OCI-LY7 (cell line): ENCODE measurements at regions not wholly inside any gene's neighbourhood (a gene's known extent, or its start where the extent isn't known, plus 50 kb on each side); places are given as distances from the start of the nearest gene placed in this dataset.

ENCODE experiments used
- EZH2phosphoT487 ChIP-seq: fragments of 200-600 bp; sonication (generic); IDR thresholded peaks from 2 replicates; pipeline ENCODE4 v1.6.1; 2018; ENCODE audit warnings: low read depth, borderline replicate concordance, mild to moderate bottlenecking, mixed run types, antibody characterized with exemption, low read length, moderate library complexity, mixed read lengths
- TF ChIP-seq, protein P1 (sequence below): fragments of 200-600 bp; sonication (generic); conservative IDR thresholded peaks from 2 replicates; pipeline ENCODE4 v1.5.1; 2014; ENCODE audit warnings: mild to moderate bottlenecking, antibody characterized with exemption, low read length, moderate library complexity, mixed read lengths

DNA sequence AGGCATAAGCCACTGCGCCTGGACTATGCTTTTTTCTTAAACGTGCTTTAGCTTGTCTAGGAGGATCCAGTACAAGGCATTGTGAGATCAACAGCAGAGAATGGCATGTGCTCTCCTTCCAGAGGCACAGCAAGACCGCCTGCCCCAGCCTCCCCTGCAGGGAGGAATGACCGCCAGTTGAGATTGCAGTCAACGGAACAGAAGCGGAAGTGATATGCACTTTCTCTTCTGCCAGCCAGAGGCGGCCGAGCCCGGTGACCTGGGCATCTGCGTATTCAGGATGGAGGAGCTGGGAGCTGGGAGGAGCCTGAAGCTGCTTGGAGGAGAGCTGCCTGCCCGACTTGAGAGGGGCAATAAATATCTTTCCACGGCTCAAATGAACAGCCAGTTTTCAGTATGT lies 243.0 kb downstream of the CTTN start:
- TF ChIP-seq, protein P1, sequence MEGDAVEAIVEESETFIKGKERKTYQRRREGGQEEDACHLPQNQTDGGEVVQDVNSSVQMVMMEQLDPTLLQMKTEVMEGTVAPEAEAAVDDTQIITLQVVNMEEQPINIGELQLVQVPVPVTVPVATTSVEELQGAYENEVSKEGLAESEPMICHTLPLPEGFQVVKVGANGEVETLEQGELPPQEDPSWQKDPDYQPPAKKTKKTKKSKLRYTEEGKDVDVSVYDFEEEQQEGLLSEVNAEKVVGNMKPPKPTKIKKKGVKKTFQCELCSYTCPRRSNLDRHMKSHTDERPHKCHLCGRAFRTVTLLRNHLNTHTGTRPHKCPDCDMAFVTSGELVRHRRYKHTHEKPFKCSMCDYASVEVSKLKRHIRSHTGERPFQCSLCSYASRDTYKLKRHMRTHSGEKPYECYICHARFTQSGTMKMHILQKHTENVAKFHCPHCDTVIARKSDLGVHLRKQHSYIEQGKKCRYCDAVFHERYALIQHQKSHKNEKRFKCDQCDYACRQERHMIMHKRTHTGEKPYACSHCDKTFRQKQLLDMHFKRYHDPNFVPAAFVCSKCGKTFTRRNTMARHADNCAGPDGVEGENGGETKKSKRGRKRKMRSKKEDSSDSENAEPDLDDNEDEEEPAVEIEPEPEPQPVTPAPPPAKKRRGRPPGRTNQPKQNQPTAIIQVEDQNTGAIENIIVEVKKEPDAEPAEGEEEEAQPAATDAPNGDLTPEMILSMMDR, result no peak
- no peak for TF ChIP-seq EZH2phosphoT487
